ENCODE measurements at regions not wholly inside any gene's neighbourhood (a gene's known extent, or its start where the extent isn't known, plus 50 kb on each side); places are given as distances from the start of the nearest gene placed in this dataset.

DNA sequence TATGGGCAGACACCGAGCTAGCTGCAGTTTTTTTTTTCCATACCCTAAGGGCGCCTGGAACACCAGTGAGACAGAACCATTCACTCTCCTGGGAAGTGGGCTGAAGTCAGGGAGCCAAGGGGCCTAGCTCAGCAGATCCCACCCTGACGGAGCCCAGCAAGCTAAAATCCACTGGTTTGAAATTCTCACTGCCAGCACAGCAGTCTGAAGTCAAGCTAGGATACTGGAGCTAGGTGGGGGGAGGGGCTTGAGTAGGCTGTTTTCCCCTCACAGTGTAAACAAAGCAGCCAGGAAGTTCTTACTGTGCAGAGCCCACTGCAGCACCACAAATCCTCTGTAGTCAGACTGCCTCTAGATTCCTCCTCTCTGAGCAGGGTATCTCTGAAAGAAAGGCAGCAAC lies 151.7 kb upstream of the HCN1 start:
- no peak for TF ChIP-seq ZNF384 (IDR thresholded peaks at IDR 0.05)
- TF ChIP-seq ELF4 (IDR thresholded peaks at IDR 0.05), result no peak
- no peak for TF ChIP-seq HDGF (IDR thresholded peaks at IDR 0.05; ENCODE audit: borderline replicate concordance)
- TF ChIP-seq BHLHE40 (IDR thresholded peaks at IDR 0.05; ENCODE audit: borderline replicate concordance), result no peak
- TF ChIP-seq TARDBP (IDR thresholded peaks at IDR 0.05), result no peak
- TF ChIP-seq SP1 (IDR thresholded peaks at IDR 0.05), result no peak
- no peak for TF ChIP-seq FOXK2 (IDR thresholded peaks at IDR 0.05)

All from HEK293T (cell line).